GM12872 (cell line): ENCODE measurements at regions not wholly inside any gene's neighbourhood (a gene's known extent, or its start where the extent isn't known, plus 50 kb on each side); places are given as distances from the start of the nearest gene placed in this dataset.
A peak's percentile ranks its signal among the peaks of the same experiment; 100 is the strongest.

Experiments used
- TF ChIP-seq, protein P1 (sequence below): IDR thresholded peaks from 3 replicates; pipeline ENCODE4 v1.5.1; 2011; ENCODE audit warnings: low read depth, mild to moderate bottlenecking, low read length, moderate library complexity; ENCODE audit not compliant: insufficient read depth

- TF ChIP-seq, protein P1, sequence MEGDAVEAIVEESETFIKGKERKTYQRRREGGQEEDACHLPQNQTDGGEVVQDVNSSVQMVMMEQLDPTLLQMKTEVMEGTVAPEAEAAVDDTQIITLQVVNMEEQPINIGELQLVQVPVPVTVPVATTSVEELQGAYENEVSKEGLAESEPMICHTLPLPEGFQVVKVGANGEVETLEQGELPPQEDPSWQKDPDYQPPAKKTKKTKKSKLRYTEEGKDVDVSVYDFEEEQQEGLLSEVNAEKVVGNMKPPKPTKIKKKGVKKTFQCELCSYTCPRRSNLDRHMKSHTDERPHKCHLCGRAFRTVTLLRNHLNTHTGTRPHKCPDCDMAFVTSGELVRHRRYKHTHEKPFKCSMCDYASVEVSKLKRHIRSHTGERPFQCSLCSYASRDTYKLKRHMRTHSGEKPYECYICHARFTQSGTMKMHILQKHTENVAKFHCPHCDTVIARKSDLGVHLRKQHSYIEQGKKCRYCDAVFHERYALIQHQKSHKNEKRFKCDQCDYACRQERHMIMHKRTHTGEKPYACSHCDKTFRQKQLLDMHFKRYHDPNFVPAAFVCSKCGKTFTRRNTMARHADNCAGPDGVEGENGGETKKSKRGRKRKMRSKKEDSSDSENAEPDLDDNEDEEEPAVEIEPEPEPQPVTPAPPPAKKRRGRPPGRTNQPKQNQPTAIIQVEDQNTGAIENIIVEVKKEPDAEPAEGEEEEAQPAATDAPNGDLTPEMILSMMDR = peak; percentile 70
These were observed 357.8 kb upstream of the CCNG1 start for GRCh38 chr5:163079618-163080017.

DNA sequence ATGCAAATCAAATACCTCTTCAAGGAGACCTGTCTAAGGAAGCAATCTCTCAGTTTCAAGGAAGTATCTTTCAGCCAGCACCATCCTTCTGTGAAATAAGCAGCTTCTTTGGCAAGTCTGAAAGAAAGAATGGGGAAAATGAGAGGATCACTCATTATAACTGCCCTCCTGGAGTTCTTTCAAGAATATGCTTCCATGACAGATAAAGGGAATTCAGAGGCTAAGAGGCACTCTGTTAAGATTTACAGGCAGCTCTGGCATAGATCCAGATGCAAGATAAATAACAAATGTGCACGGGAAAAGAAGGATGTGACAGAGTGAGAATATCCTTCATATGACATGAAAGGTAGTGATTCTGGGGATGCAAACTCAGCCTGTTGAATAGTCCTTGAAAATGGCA is 348.2 kb upstream of the CCNG1 start:
- TF ChIP-seq, protein P1 = no peak

- TF ChIP-seq, protein P1 = no peak
These were observed 347.5 kb upstream of the CCNG1 start for GRCh38 chr5:163089926-163090325.

- TF ChIP-seq, protein P1 = no peak
These were observed 342.8 kb upstream of the CCNG1 start for GRCh38 chr5:163094492-163095180.

- TF ChIP-seq, protein P1 = peak; percentile 33; the same call in 2 of the 3 replicates
These were observed 332.9 kb upstream of the CCNG1 start for GRCh38 chr5:163104464-163104863.

DNA sequence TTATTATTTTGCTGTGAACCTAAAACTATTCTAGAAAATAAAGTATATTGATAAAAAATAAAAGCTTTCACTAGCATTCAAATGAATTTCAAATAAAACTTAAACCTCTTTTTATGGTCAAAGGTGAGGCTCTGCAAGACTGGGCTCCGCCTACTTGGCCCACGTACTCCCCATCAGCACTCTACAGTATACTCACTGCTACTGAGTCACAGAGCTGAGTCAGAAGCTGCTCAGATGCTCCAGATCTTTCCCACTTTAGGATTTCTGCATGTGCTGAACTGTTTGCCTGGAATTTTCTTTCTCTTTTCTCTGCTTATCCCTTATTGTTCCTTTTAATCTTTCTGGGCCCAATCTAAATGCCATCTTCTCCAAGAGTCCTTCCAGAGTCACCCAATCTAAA is 331.9 kb upstream of the CCNG1 start:
- TF ChIP-seq, protein P1 = no peak

GRCh38 chr5:163106098-163106497 is 331.3 kb upstream of the CCNG1 start:
- TF ChIP-seq, protein P1 = no peak
